ENCODE measurements at regions not wholly inside any gene's neighbourhood (a gene's known extent, or its start where the extent isn't known, plus 50 kb on each side); places are given as distances from the start of the nearest gene placed in this dataset.

- no peak overlapping the region for H2AFZ ChIP-seq (ENCODE audit: low read depth, low read length)
Measured at GRCh38 chr14:82124511-82124910, 590.9 kb upstream of the SEL1L start.

More at GRCh38 chr14:82124511-82124910, 590.9 kb upstream of the SEL1L start:
- Histone ChIP-seq H3K4me1 (ENCODE audit: control insufficient read depth, extremely low read depth, insufficient read depth, low read length) (no peaks in the 10 kb centered on the region), H3K9ac (replicated peaks; ENCODE audit: extremely low read depth, insufficient read depth, low read length) (no peak overlapping the region), H3K79me2 (ENCODE audit: control insufficient read depth, insufficient read depth, low read length) (no peaks in the 10 kb centered on the region), H3K27ac (ENCODE audit: insufficient read depth, low read depth, low read length) (no peak overlapping the region), H3K36me3 (ENCODE audit: control insufficient read depth in 2 of 2, extremely low read depth in 1 of 2, insufficient read depth in 2 of 2, low read length in 2 of 2) (no peaks in the 10 kb centered on the region), H3K9me3 (replicated peaks; ENCODE audit: control insufficient read depth, insufficient read depth, low read length) (peaks cover 2% of the 10 kb centered on the region), H3K9me1 (replicated peaks; ENCODE audit: control insufficient read depth, extremely low read depth, insufficient read depth, low read length) (no peaks in the 10 kb centered on the region), H3K4me3 (replicated peaks in 1 of 3; ENCODE audit: insufficient read depth in 1 of 3, low read depth in 1 of 3, low read length in 3 of 3) (no peak overlapping the region), H3K4me2 (ENCODE audit: insufficient read depth, low read length) (no peak overlapping the region), H4K20me1 (replicated peaks; ENCODE audit: control insufficient read depth, extremely low read depth, insufficient read depth, low read length) (no peaks in the 10 kb centered on the region), H3K27me3 (ENCODE audit: control insufficient read depth in 2 of 2, insufficient read depth in 2 of 2, low read length in 2 of 2) (no peaks in the 10 kb centered on the region)
- TF ChIP-seq EZH2 (IDR thresholded peaks at IDR 0.05; ENCODE audit: borderline replicate concordance, low read depth, low read length, severe bottlenecking) = no peak
- no peak for TF ChIP-seq CTCF (IDR thresholded peaks at IDR 0.05; ENCODE audit: extremely low read depth in 1 of 2, insufficient read depth in 1 of 2, low read depth in 1 of 2, low read length in 2 of 2)
- TF ChIP-seq FOS (IDR thresholded peaks at IDR 0.05; ENCODE audit: borderline replicate concordance, insufficient read depth, low read length) = no peak
- TF ChIP-seq GATA2 (IDR thresholded peaks at IDR 0.05; ENCODE audit: insufficient read depth, insufficient read length, low read depth, low read length) = no peak
- TF ChIP-seq POLR2A (IDR thresholded peaks at IDR 0.05; ENCODE audit: low read depth, low read length) = no peak
- TF ChIP-seq MYC (IDR thresholded peaks at IDR 0.05; ENCODE audit: low read depth, low read length) = no peak
- no peak for TF ChIP-seq JUN (IDR thresholded peaks at IDR 0.05; ENCODE audit: borderline replicate concordance, insufficient read depth, insufficient read length, low read depth)
- TF ChIP-seq POLR2AphosphoS5 (IDR thresholded peaks at IDR 0.05; ENCODE audit: insufficient read depth, low read depth, low read length) = no peak
- ChIA-PET POLR2A (no interaction called here), CTCF (no interaction called here)
- FAIRE-seq (no peak), DNase-seq (ENCODE audit: low read depth, low spot score) (no peak)
- dilution Hi-C loops (cut with MboI; ENCODE audit: extremely low pct_ligation_motif_present, low sequenced_read_pairs) = no loop called here
- no TSS peak for BruUV-seq (replicated peaks)
- intact Hi-C loops (cut with micrococcal nuclease) = no loop called here
